IPS-18a (cell line): ENCODE measurements at regions not wholly inside any gene's neighbourhood (a gene's known extent, or its start where the extent isn't known, plus 50 kb on each side); places are given as distances from the start of the nearest gene placed in this dataset.
"Not testable (repeated sequence)": the region's sequence is repeated elsewhere in the genome, so short reads cannot be mapped to it uniquely, and the experiment has no call there.

Source experiments
- H3K27ac ChIP-seq: one replicate; pipeline ENCODE4 v1.5.1; 2013; ENCODE audit warnings: low read length
- H3K27me3 ChIP-seq: one replicate; pipeline ENCODE4 v1.6.1; 2013; ENCODE audit warnings: mild to moderate bottlenecking, low read length; ENCODE audit not compliant: control insufficient read depth, insufficient read depth
- H3K36me3 ChIP-seq: one replicate; pipeline ENCODE4 v1.6.1; 2013; ENCODE audit warnings: low read depth, low read length; ENCODE audit not compliant: control insufficient read depth
- H3K4me1 ChIP-seq: one replicate; pipeline ENCODE4 v1.6.1; 2013; ENCODE audit warnings: low read depth, low read length; ENCODE audit not compliant: control insufficient read depth
- H3K4me3 ChIP-seq: one replicate; pipeline ENCODE4 v1.5.1; 2013; ENCODE audit warnings: low read length
- H3K9ac ChIP-seq: one replicate; pipeline ENCODE4 v1.6.1; 2013; ENCODE audit warnings: mild to moderate bottlenecking, low read length, moderate library complexity
- H3K9me3 ChIP-seq: one replicate; pipeline ENCODE4 v1.6.1; 2013; ENCODE audit warnings: low read depth, low read length; ENCODE audit not compliant: control insufficient read depth

- Histone ChIP-seq H3K4me1 (peaks cover 17% of the 10 kb centered on the region), H3K27ac (no peak overlapping the region), H3K9ac (peak overlapping the region; percentile 28), H3K9me3 (no peaks in the 10 kb centered on the region), H3K27me3 (no peaks in the 10 kb centered on the region), H3K36me3 (no peaks in the 10 kb centered on the region), H3K4me3 (no peak overlapping the region)
Observed at GRCh38 chrX:41009850-41010846, 75.1 kb upstream of the USP9X start.

- H3K27ac ChIP-seq, result no peak overlapping the region
- no peak overlapping the region for H3K9ac ChIP-seq
- no peaks in the 10 kb centered on the region for H3K9me3 ChIP-seq
- H3K27me3 ChIP-seq, result no peaks in the 10 kb centered on the region
- H3K4me1 ChIP-seq, result peaks cover 22% of the 10 kb centered on the region
- H3K36me3 ChIP-seq, result no peaks in the 10 kb centered on the region
- no peak overlapping the region for H3K4me3 ChIP-seq
Observed at GRCh38 chrX:41014776-41015360, 70.4 kb upstream of the USP9X start.

- H3K9ac ChIP-seq, H3K4me3 ChIP-seq, H3K27me3 ChIP-seq, H3K27ac ChIP-seq, H3K36me3 ChIP-seq, H3K9me3 ChIP-seq: not testable (repeated sequence)
- H3K4me1 ChIP-seq, result peaks cover 11% of the 10 kb centered on the region
Observed at GRCh38 chrX:41017785-41018184, 67.5 kb upstream of the USP9X start.

- not testable (repeated sequence) for H3K36me3 ChIP-seq, H3K9ac ChIP-seq, H3K4me3 ChIP-seq, H3K27me3 ChIP-seq, H3K9me3 ChIP-seq
- H3K4me1 ChIP-seq, result peaks cover 11% of the 10 kb centered on the region
- H3K27ac ChIP-seq, result peak overlapping the region; percentile 63
Observed at GRCh38 chrX:41018391-41019040, 66.7 kb upstream of the USP9X start.

- Histone ChIP-seq H3K4me1 (peaks cover 11% of the 10 kb centered on the region), H3K4me3 (no peak overlapping the region), H3K36me3 (no peaks in the 10 kb centered on the region), H3K27me3 (no peaks in the 10 kb centered on the region), H3K9ac (no peak overlapping the region), H3K27ac (peak overlapping the region; percentile 63), H3K9me3 (no peaks in the 10 kb centered on the region)
Observed at GRCh38 chrX:41019041-41019392, 66.2 kb upstream of the USP9X start.

- H3K36me3 ChIP-seq, result no peaks in the 10 kb centered on the region
Observed at GRCh38 chrX:41022566-41022965, 62.7 kb upstream of the USP9X start.

GRCh38 chrX:41023098-41023497 is 62.1 kb upstream of the USP9X start:
- Histone ChIP-seq H3K4me1 (peaks cover 40% of the 10 kb centered on the region), H3K9me3 (no peaks in the 10 kb centered on the region), H3K4me3 (no peak overlapping the region), H3K27ac (no peak overlapping the region), H3K9ac (no peak overlapping the region), H3K27me3 (no peaks in the 10 kb centered on the region), H3K36me3 (no peaks in the 10 kb centered on the region)

More at GRCh38 chrX:41022566-41022965, 62.7 kb upstream of the USP9X start:
- peaks cover 35% of the 10 kb centered on the region for H3K4me1 ChIP-seq
- no peaks in the 10 kb centered on the region for H3K9me3 ChIP-seq
- no peak overlapping the region for H3K27ac ChIP-seq
- no peak overlapping the region for H3K9ac ChIP-seq
- H3K27me3 ChIP-seq, result no peaks in the 10 kb centered on the region
- no peak overlapping the region for H3K4me3 ChIP-seq

- H3K27me3 ChIP-seq, H3K9me3 ChIP-seq, H3K9ac ChIP-seq, H3K36me3 ChIP-seq, H3K4me3 ChIP-seq: not testable (repeated sequence)
- Histone ChIP-seq H3K4me1 (peaks cover 32% of the 10 kb centered on the region), H3K27ac (peak overlapping the region; percentile 67)
Observed at GRCh38 chrX:41024335-41024734, 60.9 kb upstream of the USP9X start.

GRCh38 chrX:41024755-41025154 is 60.5 kb upstream of the USP9X start:
- Histone ChIP-seq H3K9ac (peak overlapping the region; percentile 66), H3K36me3 (no peaks in the 10 kb centered on the region), H3K4me3 (no peak overlapping the region), H3K4me1 (peaks cover 30% of the 10 kb centered on the region), H3K9me3 (no peaks in the 10 kb centered on the region), H3K27ac (peak overlapping the region; percentile 67), H3K27me3 (no peaks in the 10 kb centered on the region)

GRCh38 chrX:41025926-41026701 is 59.1 kb upstream of the USP9X start:
- peak overlapping the region; percentile 45 for H3K4me3 ChIP-seq
- H3K4me1 ChIP-seq, result peaks cover 30% of the 10 kb centered on the region
- no peaks in the 10 kb centered on the region for H3K27me3 ChIP-seq
- peak overlapping the region; percentile 91 for H3K27ac ChIP-seq
- no peaks in the 10 kb centered on the region for H3K9me3 ChIP-seq
- peak overlapping the region; percentile 66 for H3K9ac ChIP-seq
- no peaks in the 10 kb centered on the region for H3K36me3 ChIP-seq

- Histone ChIP-seq H3K9me3 (no peaks in the 10 kb centered on the region), H3K4me3 (peak overlapping the region; percentile 45), H3K9ac (peak overlapping the region; percentile 66), H3K27ac (peak overlapping the region; percentile 91), H3K27me3 (no peaks in the 10 kb centered on the region), H3K36me3 (no peaks in the 10 kb centered on the region), H3K4me1 (peaks cover 30% of the 10 kb centered on the region)
Observed at GRCh38 chrX:41026702-41027078, 58.6 kb upstream of the USP9X start.
